WTC11 (cell line): ENCODE measurements at regions not wholly inside any gene's neighbourhood (a gene's known extent, or its start where the extent isn't known, plus 50 kb on each side); places are given as distances from the start of the nearest gene placed in this dataset.

Experiments used
- CREM ChIP-seq: sonication (generic); formaldehyde crosslinking; IDR thresholded peaks from 2 replicates; pipeline ENCODE4 v1.8.1; 2022; ENCODE audit warnings: mild to moderate bottlenecking, missing genetic modification reagents, moderate library complexity
- KAT7 ChIP-seq: sonication (generic); formaldehyde crosslinking; IDR thresholded peaks from 2 replicates; pipeline ENCODE4 v1.8.1; 2023; ENCODE audit warnings: missing genetic modification reagents, mild to moderate bottlenecking, borderline replicate concordance
- NFYB ChIP-seq: sonication (generic); formaldehyde crosslinking; conservative IDR thresholded peaks from 2 replicates; pipeline ENCODE4 v1.8.0; 2022; ENCODE audit warnings: low read depth, missing genetic modification reagents
- TEAD1 ChIP-seq: sonication (generic); formaldehyde crosslinking; IDR thresholded peaks from 2 replicates; pipeline ENCODE4 v1.8.0; 2022; ENCODE audit warnings: mild to moderate bottlenecking, missing genetic modification reagents
- ZNF138 ChIP-seq: sonication (generic); formaldehyde crosslinking; conservative IDR thresholded peaks from 2 replicates; pipeline ENCODE4 v1.8.1; 2022; ENCODE audit warnings: mild to moderate bottlenecking, moderate library complexity, missing genetic modification reagents
- TF ChIP-seq, protein P1 (sequence below): fragments of 200-600 bp; IDR thresholded peaks from 2 replicates; pipeline ENCODE4 v1.8.0; 2022; ENCODE audit warnings: antibody characterized with exemption
- TF ChIP-seq, protein P2 (sequence below): sonication (generic); formaldehyde crosslinking; IDR thresholded peaks from 2 replicates; pipeline ENCODE4 v1.8.1; 2023; ENCODE audit warnings: mild to moderate bottlenecking, missing genetic modification reagents, moderate library complexity
- TF ChIP-seq, protein P3 (sequence below): sonication (generic); formaldehyde crosslinking; IDR thresholded peaks from 2 replicates; pipeline ENCODE4 v1.8.0; 2023; ENCODE audit warnings: mild to moderate bottlenecking, missing genetic modification reagents
- TF ChIP-seq, protein P4 (sequence below): sonication (generic); formaldehyde crosslinking; IDR thresholded peaks from 2 replicates; pipeline ENCODE4 v1.8.1; 2023; ENCODE audit warnings: mild to moderate bottlenecking, missing genetic modification reagents, moderate library complexity
- TF ChIP-seq, protein P5 (sequence below): sonication (generic); formaldehyde crosslinking; IDR thresholded peaks from 2 replicates; pipeline ENCODE4 v1.8.1; 2022; ENCODE audit warnings: low read depth, mild to moderate bottlenecking, moderate library complexity, missing genetic modification reagents, borderline replicate concordance

DNA sequence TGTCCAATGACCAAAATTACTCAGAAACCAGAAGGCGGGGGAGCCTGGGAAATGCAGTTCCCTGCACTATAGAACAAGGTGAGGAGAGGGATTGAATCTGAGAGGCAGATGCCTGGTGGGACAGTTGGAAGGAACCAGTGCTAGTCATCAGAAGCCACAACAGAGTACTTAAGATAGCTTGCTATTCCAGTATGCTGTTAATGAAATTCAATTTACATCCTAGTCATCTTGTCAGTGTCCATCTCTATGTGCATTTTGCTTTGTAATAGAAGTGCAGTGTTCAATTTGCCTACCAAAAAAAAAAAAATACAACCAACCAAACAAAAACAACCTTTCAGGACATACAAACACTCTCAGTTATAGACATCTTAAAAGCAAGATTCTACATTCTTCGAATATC is 679.1 kb upstream of the CPEB2 start:
- no peak for TF ChIP-seq TEAD1 (CRISPR knock-in tag)
- TF ChIP-seq NFYB (CRISPR knock-in tag), result no peak
- TF ChIP-seq, protein P1, sequence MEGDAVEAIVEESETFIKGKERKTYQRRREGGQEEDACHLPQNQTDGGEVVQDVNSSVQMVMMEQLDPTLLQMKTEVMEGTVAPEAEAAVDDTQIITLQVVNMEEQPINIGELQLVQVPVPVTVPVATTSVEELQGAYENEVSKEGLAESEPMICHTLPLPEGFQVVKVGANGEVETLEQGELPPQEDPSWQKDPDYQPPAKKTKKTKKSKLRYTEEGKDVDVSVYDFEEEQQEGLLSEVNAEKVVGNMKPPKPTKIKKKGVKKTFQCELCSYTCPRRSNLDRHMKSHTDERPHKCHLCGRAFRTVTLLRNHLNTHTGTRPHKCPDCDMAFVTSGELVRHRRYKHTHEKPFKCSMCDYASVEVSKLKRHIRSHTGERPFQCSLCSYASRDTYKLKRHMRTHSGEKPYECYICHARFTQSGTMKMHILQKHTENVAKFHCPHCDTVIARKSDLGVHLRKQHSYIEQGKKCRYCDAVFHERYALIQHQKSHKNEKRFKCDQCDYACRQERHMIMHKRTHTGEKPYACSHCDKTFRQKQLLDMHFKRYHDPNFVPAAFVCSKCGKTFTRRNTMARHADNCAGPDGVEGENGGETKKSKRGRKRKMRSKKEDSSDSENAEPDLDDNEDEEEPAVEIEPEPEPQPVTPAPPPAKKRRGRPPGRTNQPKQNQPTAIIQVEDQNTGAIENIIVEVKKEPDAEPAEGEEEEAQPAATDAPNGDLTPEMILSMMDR, result no peak
- TF ChIP-seq, protein P2, sequence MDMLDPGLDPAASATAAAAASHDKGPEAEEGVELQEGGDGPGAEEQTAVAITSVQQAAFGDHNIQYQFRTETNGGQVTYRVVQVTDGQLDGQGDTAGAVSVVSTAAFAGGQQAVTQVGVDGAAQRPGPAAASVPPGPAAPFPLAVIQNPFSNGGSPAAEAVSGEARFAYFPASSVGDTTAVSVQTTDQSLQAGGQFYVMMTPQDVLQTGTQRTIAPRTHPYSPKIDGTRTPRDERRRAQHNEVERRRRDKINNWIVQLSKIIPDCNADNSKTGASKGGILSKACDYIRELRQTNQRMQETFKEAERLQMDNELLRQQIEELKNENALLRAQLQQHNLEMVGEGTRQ (CRISPR knock-in tag), result no peak
- no peak for TF ChIP-seq CREM (CRISPR knock-in tag)
- TF ChIP-seq, protein P3, sequence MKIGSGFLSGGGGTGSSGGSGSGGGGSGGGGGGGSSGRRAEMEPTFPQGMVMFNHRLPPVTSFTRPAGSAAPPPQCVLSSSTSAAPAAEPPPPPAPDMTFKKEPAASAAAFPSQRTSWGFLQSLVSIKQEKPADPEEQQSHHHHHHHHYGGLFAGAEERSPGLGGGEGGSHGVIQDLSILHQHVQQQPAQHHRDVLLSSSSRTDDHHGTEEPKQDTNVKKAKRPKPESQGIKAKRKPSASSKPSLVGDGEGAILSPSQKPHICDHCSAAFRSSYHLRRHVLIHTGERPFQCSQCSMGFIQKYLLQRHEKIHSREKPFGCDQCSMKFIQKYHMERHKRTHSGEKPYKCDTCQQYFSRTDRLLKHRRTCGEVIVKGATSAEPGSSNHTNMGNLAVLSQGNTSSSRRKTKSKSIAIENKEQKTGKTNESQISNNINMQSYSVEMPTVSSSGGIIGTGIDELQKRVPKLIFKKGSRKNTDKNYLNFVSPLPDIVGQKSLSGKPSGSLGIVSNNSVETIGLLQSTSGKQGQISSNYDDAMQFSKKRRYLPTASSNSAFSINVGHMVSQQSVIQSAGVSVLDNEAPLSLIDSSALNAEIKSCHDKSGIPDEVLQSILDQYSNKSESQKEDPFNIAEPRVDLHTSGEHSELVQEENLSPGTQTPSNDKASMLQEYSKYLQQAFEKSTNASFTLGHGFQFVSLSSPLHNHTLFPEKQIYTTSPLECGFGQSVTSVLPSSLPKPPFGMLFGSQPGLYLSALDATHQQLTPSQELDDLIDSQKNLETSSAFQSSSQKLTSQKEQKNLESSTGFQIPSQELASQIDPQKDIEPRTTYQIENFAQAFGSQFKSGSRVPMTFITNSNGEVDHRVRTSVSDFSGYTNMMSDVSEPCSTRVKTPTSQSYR (CRISPR knock-in tag), result no peak
- TF ChIP-seq KAT7 (CRISPR knock-in tag), result no peak
- TF ChIP-seq, protein P4, sequence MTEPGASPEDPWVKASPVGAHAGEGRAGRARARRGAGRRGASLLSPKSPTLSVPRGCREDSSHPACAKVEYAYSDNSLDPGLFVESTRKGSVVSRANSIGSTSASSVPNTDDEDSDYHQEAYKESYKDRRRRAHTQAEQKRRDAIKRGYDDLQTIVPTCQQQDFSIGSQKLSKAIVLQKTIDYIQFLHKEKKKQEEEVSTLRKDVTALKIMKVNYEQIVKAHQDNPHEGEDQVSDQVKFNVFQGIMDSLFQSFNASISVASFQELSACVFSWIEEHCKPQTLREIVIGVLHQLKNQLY, result no peak
- TF ChIP-seq ZNF138 (CRISPR knock-in tag), result no peak
- TF ChIP-seq, protein P5, sequence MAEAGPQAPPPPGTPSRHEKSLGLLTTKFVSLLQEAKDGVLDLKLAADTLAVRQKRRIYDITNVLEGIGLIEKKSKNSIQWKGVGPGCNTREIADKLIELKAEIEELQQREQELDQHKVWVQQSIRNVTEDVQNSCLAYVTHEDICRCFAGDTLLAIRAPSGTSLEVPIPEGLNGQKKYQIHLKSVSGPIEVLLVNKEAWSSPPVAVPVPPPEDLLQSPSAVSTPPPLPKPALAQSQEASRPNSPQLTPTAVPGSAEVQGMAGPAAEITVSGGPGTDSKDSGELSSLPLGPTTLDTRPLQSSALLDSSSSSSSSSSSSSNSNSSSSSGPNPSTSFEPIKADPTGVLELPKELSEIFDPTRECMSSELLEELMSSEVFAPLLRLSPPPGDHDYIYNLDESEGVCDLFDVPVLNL, result no peak
